NB4 (cell line): ENCODE measurements at regions not wholly inside any gene's neighbourhood (a gene's known extent, or its start where the extent isn't known, plus 50 kb on each side); places are given as distances from the start of the nearest gene placed in this dataset.

ENCODE experiments used
- DNase-seq: peaks from one replicate; pipeline ENCODE4 v3.0.0; 2010; ENCODE audit warnings: low read depth
- H3K4me3 ChIP-seq: one replicate; pipeline ENCODE4 v1.5.1; 2011; ENCODE audit warnings: mild to moderate bottlenecking, low read depth, low read length, moderate library complexity
- CTCF ChIP-seq: IDR thresholded peaks from one replicate; pipeline ENCODE4 v1.5.1; 2012; ENCODE audit warnings: low read depth, low read length
- MAX ChIP-seq: IDR thresholded peaks from 2 replicates; pipeline ENCODE4 v1.6.1; 2011; ENCODE audit warnings: low read depth, low read length
- MYC ChIP-seq: IDR thresholded peaks from 2 replicates; pipeline ENCODE4 v1.6.1; 2011; ENCODE audit warnings: low read depth, low read length
- POLR2A ChIP-seq: IDR thresholded peaks from 2 replicates; pipeline ENCODE4 v1.6.1; 2011; ENCODE audit warnings: mild to moderate bottlenecking; ENCODE audit not compliant: insufficient read length; ENCODE audit errors: extremely low read depth

GRCh38 chr9:75539523-75539922 lies 350.9 kb upstream of the PCSK5 start:
- no peak for DNase-seq
- TF ChIP-seq CTCF (no peak), MYC (no peak), POLR2A (no peak), MAX (no peak)
- no peak overlapping the region for H3K4me3 ChIP-seq

GRCh38 chr9:75540185-75540584 lies 350.3 kb upstream of the PCSK5 start:
- no peak for DNase-seq
- no peak overlapping the region for H3K4me3 ChIP-seq
- no peak for TF ChIP-seq CTCF
- TF ChIP-seq MAX, result no peak
- no peak for TF ChIP-seq POLR2A
- no peak for TF ChIP-seq MYC

GRCh38 chr9:75541734-75542133 lies 348.7 kb upstream of the PCSK5 start:
- H3K4me3 ChIP-seq, result no peak overlapping the region
- TF ChIP-seq MAX, result no peak
- DNase-seq, result no peak

- TF ChIP-seq POLR2A, result no peak
- no peak for TF ChIP-seq CTCF
- no peak for TF ChIP-seq MAX
- TF ChIP-seq MYC, result no peak
- no peak for DNase-seq
- no peak overlapping the region for H3K4me3 ChIP-seq
Observed at GRCh38 chr9:75544815-75545214, 345.7 kb upstream of the PCSK5 start.

GRCh38 chr9:75545287-75545686 lies 345.2 kb upstream of the PCSK5 start:
- TF ChIP-seq CTCF (no peak), POLR2A (no peak), MYC (no peak), MAX (no peak)
- DNase-seq, result no peak
- no peak overlapping the region for H3K4me3 ChIP-seq

- TF ChIP-seq CTCF (no peak), MAX (no peak), MYC (no peak), POLR2A (no peak)
- H3K4me3 ChIP-seq, result no peak overlapping the region
- no peak for DNase-seq
Observed at GRCh38 chr9:75548871-75549270, 341.6 kb upstream of the PCSK5 start.
